Hindlimb muscle (tissue), 1 donor: ENCODE measurements at regions not wholly inside any gene's neighbourhood (a gene's known extent, or its start where the extent isn't known, plus 50 kb on each side); places are given as distances from the start of the nearest gene placed in this dataset.

ENCODE experiments used
- DNase-seq: peaks from one replicate; pipeline ENCODE4 v3.0.0-alpha.2; 2013

GRCh38 chr4:96835991-96836390 is 996.1 kb downstream of the PDHA2 start:
- no peak for DNase-seq

GRCh38 chr4:96839441-96839840 is 999.5 kb downstream of the PDHA2 start:
- no peak for DNase-seq

GRCh38 chr4:96841801-96842200 is 1001.9 kb downstream of the PDHA2 start:
- no peak for DNase-seq

- no peak for DNase-seq
Measured at GRCh38 chr4:96844858-96845490, 1005.1 kb downstream of the PDHA2 start.

GRCh38 chr4:96845819-96846218 is 1005.9 kb downstream of the PDHA2 start:
- DNase-seq: no peak

GRCh38 chr4:96874657-96875056 is 1034.8 kb downstream of the PDHA2 start:
- DNase-seq: no peak

GRCh38 chr4:96879527-96879926 is 1039.6 kb downstream of the PDHA2 start:
- no peak for DNase-seq

GRCh38 chr4:96887857-96888256 is 1048.0 kb downstream of the PDHA2 start:
- DNase-seq: no peak

- no peak for DNase-seq
Measured at GRCh38 chr4:96894621-96895020, 1054.7 kb downstream of the PDHA2 start.

GRCh38 chr4:96895826-96896225 is 1055.9 kb downstream of the PDHA2 start:
- DNase-seq: no peak

GRCh38 chr4:96912716-96913115 is 1072.8 kb downstream of the PDHA2 start:
- no peak for DNase-seq

- DNase-seq: no peak
Measured at GRCh38 chr4:96913441-96914080, 1073.7 kb downstream of the PDHA2 start.

GRCh38 chr4:96916711-96917110 is 1076.8 kb downstream of the PDHA2 start:
- DNase-seq: no peak

- DNase-seq: no peak
Measured at GRCh38 chr4:96936886-96937285, 1097.0 kb downstream of the PDHA2 start.

GRCh38 chr4:96946552-96946951 is 1106.7 kb downstream of the PDHA2 start:
- no peak for DNase-seq

- DNase-seq: no peak
Measured at GRCh38 chr4:96952610-96953009, 1112.7 kb downstream of the PDHA2 start.

GRCh38 chr4:96955226-96955625 is 1115.3 kb downstream of the PDHA2 start:
- DNase-seq: no peak

- no peak for DNase-seq
Measured at GRCh38 chr4:96955691-96956090, 1115.8 kb downstream of the PDHA2 start.

GRCh38 chr4:96969455-96969854 is 1129.6 kb downstream of the PDHA2 start:
- DNase-seq: no peak

GRCh38 chr4:96972920-96973319 is 1133.0 kb downstream of the PDHA2 start:
- no peak for DNase-seq

GRCh38 chr4:96974295-96974694 is 1134.4 kb downstream of the PDHA2 start:
- DNase-seq: no peak

- DNase-seq: no peak
Measured at GRCh38 chr4:96983830-96984229, 1143.9 kb downstream of the PDHA2 start.

- no peak for DNase-seq
Measured at GRCh38 chr4:96986816-96987215, 1146.9 kb downstream of the PDHA2 start.

GRCh38 chr4:96991083-96991482 is 1151.2 kb downstream of the PDHA2 start:
- DNase-seq: no peak

- DNase-seq: no peak
Measured at GRCh38 chr4:96992443-96992842, 1150.8 kb downstream of the STPG2 start.
